ENCODE measurements at regions not wholly inside any gene's neighbourhood (a gene's known extent, or its start where the extent isn't known, plus 50 kb on each side); places are given as distances from the start of the nearest gene placed in this dataset.
"Not testable (repeated sequence)": the region's sequence is repeated elsewhere in the genome, so short reads cannot be mapped to it uniquely, and the experiment has no call there.

DNA sequence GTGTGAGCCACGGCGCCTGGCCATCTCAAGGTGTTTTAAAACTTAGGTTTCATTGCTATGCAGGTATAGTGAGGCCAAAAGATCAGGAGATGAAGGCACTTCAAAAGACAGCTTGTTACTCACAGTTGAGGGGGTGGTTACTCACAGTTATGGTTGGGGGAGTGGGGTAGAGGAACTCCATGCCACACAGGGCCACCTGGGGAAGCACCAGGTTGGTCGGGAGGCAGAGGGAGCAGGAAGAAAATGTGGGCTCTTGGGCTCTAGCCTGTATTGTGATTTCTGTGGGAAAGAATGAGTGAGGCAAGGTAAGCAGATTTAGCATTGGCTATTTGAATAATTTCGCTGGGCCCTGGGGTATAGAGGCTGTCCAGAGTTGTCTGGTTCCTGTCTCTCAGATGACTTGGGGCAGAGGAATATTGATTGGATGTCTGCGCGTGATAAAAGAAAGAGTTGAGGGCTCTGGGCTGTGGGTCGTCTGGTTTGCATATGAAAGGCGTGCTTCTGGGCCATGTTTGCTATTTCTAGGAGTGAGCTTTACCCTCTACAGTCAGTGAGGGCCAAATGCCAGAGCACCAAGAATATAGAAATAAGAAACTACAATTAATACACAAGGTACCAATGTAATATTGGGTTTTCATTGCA is 226.1 kb upstream of the FAM240B start:
- H3K4me1 ChIP-seq (ENCODE audit: control insufficient read depth in 1 of 2, extremely low read depth in 1 of 2, insufficient read depth in 2 of 2, low read length in 2 of 2); H3K4me3 Mint-ChIP-seq; H3K9me3 Mint-ChIP-seq; ATAC-seq (replicated peaks in 1 of 4); POLR2A ChIA-PET; H3K36me3 Mint-ChIP-seq; H3K27me3 ChIP-seq (replicated peaks in 1 of 2; ENCODE audit: control insufficient read depth in 2 of 2, extremely low read depth in 1 of 2, insufficient read depth in 2 of 2, low read length in 1 of 2); H3K9me3 ChIP-seq; H3K27ac Mint-ChIP-seq; CTCF ChIA-PET; H3K27ac ChIP-seq (ENCODE audit: low read length); H3K4me1 Mint-ChIP-seq; H3K4me3 ChIP-seq (ENCODE audit: control insufficient read depth in 1 of 2, extremely low read depth in 1 of 2, low read length in 1 of 2); H3K36me3 ChIP-seq (ENCODE audit: control insufficient read depth in 2 of 2, extremely low read depth in 1 of 2, insufficient read depth in 1 of 2, low read length in 1 of 2); H3K27me3 Mint-ChIP-seq; DNase-seq: not testable (repeated sequence)
- WGBS (ENCODE audit: insufficient coverage): no CpG with 5 or more reads among the region's 8 CpGs

DNA sequence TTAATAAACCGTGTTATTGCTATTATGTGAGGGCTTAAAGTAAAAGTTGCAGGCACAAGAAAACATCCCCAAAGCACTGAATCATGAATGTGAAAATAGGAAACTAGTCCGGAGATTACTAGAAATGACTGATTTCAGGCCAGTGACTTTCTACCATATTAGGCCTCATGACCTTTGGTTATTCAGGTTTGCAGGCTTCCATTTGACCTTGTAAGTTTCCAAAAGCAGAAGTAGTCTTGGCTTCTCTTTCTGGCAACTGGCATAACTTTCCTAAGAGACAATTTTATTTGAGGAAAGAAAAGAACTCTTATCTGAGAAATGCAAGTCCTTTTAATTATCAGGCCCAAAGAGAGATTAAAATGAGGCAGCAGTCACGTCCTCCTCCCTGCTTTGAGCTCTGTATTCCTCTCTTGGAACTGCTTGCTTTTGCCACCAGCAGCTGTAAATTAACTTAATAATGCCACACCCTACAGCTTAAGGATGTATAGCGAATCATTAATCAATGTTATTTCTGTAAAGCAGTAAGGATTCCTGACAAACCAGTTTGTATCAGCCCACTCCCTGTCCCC is 225.0 kb upstream of the FAM240B start:
- H3K27me3 Mint-ChIP-seq; H3K4me1 ChIP-seq (ENCODE audit: control insufficient read depth in 1 of 2, extremely low read depth in 1 of 2, insufficient read depth in 2 of 2, low read length in 2 of 2); H3K4me3 ChIP-seq (ENCODE audit: control insufficient read depth in 1 of 2, extremely low read depth in 1 of 2, low read length in 1 of 2); H3K4me1 Mint-ChIP-seq; H3K4me3 Mint-ChIP-seq; POLR2A ChIA-PET; H3K9me3 Mint-ChIP-seq; H3K36me3 Mint-ChIP-seq; H3K27me3 ChIP-seq (replicated peaks in 1 of 2; ENCODE audit: control insufficient read depth in 2 of 2, extremely low read depth in 1 of 2, insufficient read depth in 2 of 2, low read length in 1 of 2); CTCF ChIA-PET; H3K9me3 ChIP-seq; ATAC-seq (replicated peaks in 1 of 4); H3K36me3 ChIP-seq (ENCODE audit: control insufficient read depth in 2 of 2, extremely low read depth in 1 of 2, insufficient read depth in 1 of 2, low read length in 1 of 2); H3K27ac Mint-ChIP-seq; H3K27ac ChIP-seq (ENCODE audit: low read length); DNase-seq: not testable (repeated sequence)
- no CpG with 5 or more reads among the region's 4 CpGs for WGBS (ENCODE audit: insufficient coverage)

DNA sequence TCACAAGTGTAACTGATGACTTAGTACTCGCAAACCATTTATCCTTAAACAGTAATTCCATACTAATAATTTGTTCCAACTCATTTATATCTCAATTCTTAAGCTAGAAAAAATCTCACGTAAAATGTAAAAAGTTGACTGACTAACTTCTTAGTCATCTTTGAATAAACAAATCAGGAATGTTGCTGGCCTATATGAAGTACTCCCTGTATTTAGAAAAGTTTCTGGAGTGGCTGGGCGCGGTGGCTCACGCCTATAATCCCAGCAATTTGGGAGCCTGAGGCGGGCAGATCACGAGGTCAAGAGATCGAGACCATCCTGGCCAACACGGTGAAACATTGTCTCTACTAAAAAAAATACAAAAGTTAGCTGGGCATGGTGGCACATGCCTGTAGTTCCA is 220.6 kb upstream of the FAM240B start:
- DNase-seq; H3K9me3 ChIP-seq; H3K4me1 Mint-ChIP-seq; CTCF ChIA-PET; H3K4me3 Mint-ChIP-seq; H3K27ac Mint-ChIP-seq; H3K36me3 ChIP-seq (ENCODE audit: control insufficient read depth in 2 of 2, extremely low read depth in 1 of 2, insufficient read depth in 1 of 2, low read length in 1 of 2); POLR2A ChIA-PET; H3K36me3 Mint-ChIP-seq; H3K9me3 Mint-ChIP-seq; H3K27me3 Mint-ChIP-seq; H3K4me3 ChIP-seq (ENCODE audit: control insufficient read depth in 1 of 2, extremely low read depth in 1 of 2, low read length in 1 of 2); H3K4me1 ChIP-seq (ENCODE audit: control insufficient read depth in 1 of 2, extremely low read depth in 1 of 2, insufficient read depth in 2 of 2, low read length in 2 of 2); H3K27ac ChIP-seq (ENCODE audit: low read length); H3K27me3 ChIP-seq (replicated peaks in 1 of 2; ENCODE audit: control insufficient read depth in 2 of 2, extremely low read depth in 1 of 2, insufficient read depth in 2 of 2, low read length in 1 of 2); ATAC-seq (replicated peaks in 1 of 4): not testable (repeated sequence)
- WGBS (ENCODE audit: insufficient coverage): no CpG with 5 or more reads among the region's 9 CpGs

DNA sequence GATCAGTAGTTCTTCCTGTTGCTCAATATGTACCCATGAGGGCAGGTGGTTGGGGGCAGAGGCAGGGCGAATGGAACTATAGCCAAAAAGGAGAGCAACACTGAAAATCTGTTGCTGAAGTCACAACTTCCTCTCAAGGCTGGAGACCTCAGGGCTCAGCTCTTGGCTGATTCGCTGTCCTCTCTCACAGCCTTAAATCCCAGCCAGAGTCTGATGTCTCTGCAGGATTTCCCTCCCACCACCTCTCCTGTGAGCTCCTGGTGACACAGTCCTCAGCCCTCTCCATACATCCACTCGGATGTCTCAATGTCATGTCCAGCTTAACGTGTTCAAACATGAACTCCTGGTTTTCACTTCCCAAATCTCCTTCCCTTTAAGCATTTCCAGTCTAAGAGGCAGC is 218.7 kb upstream of the FAM240B start:
- H3K27ac Mint-ChIP-seq; H3K4me1 Mint-ChIP-seq; H3K4me3 ChIP-seq (ENCODE audit: control insufficient read depth in 1 of 2, extremely low read depth in 1 of 2, low read length in 1 of 2); H3K4me1 ChIP-seq (ENCODE audit: control insufficient read depth in 1 of 2, extremely low read depth in 1 of 2, insufficient read depth in 2 of 2, low read length in 2 of 2); ATAC-seq (replicated peaks in 1 of 4); POLR2A ChIA-PET; DNase-seq; H3K27ac ChIP-seq (ENCODE audit: low read length); H3K36me3 Mint-ChIP-seq; H3K4me3 Mint-ChIP-seq; H3K9me3 Mint-ChIP-seq; H3K27me3 Mint-ChIP-seq; CTCF ChIA-PET; H3K27me3 ChIP-seq (replicated peaks in 1 of 2; ENCODE audit: control insufficient read depth in 2 of 2, extremely low read depth in 1 of 2, insufficient read depth in 2 of 2, low read length in 1 of 2); H3K9me3 ChIP-seq; H3K36me3 ChIP-seq (ENCODE audit: control insufficient read depth in 2 of 2, extremely low read depth in 1 of 2, insufficient read depth in 1 of 2, low read length in 1 of 2): not testable (repeated sequence)
- no CpG with 5 or more reads among the region's 4 CpGs for WGBS (ENCODE audit: insufficient coverage)

DNA sequence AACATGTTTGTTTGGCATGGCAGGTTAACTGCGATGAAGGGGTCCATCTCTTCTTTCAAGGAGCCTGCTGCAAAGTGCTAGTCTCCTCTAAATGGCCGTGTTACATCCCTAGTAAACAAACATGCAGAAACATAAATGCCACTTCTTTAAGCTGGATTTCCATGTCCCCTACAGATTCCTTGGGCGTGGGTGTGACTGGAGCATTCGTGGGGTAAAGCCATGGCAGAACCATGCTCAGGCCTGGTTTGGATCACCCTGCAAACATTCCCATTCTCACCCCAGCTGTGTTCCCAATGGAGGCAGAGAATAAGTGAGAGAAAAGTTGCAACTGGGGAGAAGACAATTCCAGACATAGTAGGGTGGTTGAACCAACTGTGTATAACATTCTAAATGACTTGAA is 208.0 kb upstream of the FAM240B start:
- DNase-seq; H3K4me1 ChIP-seq (ENCODE audit: control insufficient read depth in 1 of 2, extremely low read depth in 1 of 2, insufficient read depth in 2 of 2, low read length in 2 of 2); H3K4me1 Mint-ChIP-seq; H3K27ac ChIP-seq (ENCODE audit: low read length); POLR2A ChIA-PET; H3K9me3 ChIP-seq; H3K4me3 ChIP-seq (ENCODE audit: control insufficient read depth in 1 of 2, extremely low read depth in 1 of 2, low read length in 1 of 2); H3K36me3 ChIP-seq (ENCODE audit: control insufficient read depth in 2 of 2, extremely low read depth in 1 of 2, insufficient read depth in 1 of 2, low read length in 1 of 2); H3K4me3 Mint-ChIP-seq; H3K36me3 Mint-ChIP-seq; H3K27me3 Mint-ChIP-seq; CTCF ChIA-PET; H3K9me3 Mint-ChIP-seq; H3K27me3 ChIP-seq (replicated peaks in 1 of 2; ENCODE audit: control insufficient read depth in 2 of 2, extremely low read depth in 1 of 2, insufficient read depth in 2 of 2, low read length in 1 of 2); H3K27ac Mint-ChIP-seq: not testable (repeated sequence)
- whole genome bisulfite sequencing (ENCODE audit: insufficient coverage): no CpG with 5 or more reads among the region's 4 CpGs
- ATAC-seq (replicated peaks in 1 of 4): peak in 1 of 4 experiments; percentile 23

DNA sequence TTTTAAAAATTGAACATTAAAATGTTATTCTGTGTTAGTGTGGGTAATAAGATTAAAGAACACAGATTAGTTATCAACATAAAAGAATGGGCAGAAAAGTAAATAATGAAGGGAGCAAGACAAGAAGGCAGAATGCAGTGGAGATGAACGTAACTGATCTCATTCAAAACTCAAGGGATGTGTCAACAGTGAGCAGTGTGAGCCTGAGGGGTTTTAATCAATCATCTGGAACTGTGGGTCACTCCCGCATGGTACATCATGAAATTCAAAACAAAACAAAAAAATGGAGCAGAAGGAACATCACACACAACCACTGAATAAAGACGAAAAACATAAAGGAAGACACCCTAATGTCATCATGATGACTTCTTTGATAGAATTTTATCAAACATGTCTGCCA is 206.6 kb upstream of the FAM240B start:
- H3K9me3 ChIP-seq; H3K27me3 ChIP-seq (replicated peaks in 1 of 2; ENCODE audit: control insufficient read depth in 2 of 2, extremely low read depth in 1 of 2, insufficient read depth in 2 of 2, low read length in 1 of 2); H3K4me1 Mint-ChIP-seq; H3K4me3 Mint-ChIP-seq; H3K27me3 Mint-ChIP-seq; H3K4me1 ChIP-seq (ENCODE audit: control insufficient read depth in 1 of 2, extremely low read depth in 1 of 2, insufficient read depth in 2 of 2, low read length in 2 of 2); H3K36me3 ChIP-seq (ENCODE audit: control insufficient read depth in 2 of 2, extremely low read depth in 1 of 2, insufficient read depth in 1 of 2, low read length in 1 of 2); H3K9me3 Mint-ChIP-seq; ATAC-seq (replicated peaks in 1 of 4); H3K27ac ChIP-seq (ENCODE audit: low read length); POLR2A ChIA-PET; H3K4me3 ChIP-seq (ENCODE audit: control insufficient read depth in 1 of 2, extremely low read depth in 1 of 2, low read length in 1 of 2); H3K36me3 Mint-ChIP-seq; H3K27ac Mint-ChIP-seq; CTCF ChIA-PET; DNase-seq: not testable (repeated sequence)
- WGBS (ENCODE audit: insufficient coverage): no CpG with 5 or more reads among the region's 3 CpGs

DNA sequence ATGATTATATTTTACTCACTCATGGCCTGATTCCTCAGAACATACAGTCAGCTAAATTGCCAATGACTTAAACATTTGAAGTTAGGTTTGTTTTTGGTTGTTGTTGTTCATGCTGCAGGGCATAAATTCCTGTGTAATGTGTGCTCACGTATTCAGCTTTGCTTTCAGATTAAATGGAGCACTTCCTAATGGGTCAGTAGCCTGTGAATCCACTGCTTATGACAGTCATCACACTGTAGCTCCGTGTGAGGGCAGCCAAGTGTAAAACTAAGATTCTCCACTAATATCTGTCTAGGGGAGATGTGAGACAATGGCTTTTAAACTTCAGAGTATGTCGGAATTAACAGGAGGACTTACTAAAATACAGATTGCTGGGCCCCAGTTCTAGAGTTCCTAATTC is 201.3 kb upstream of the FAM240B start:
- H3K27me3 Mint-ChIP-seq; H3K9me3 Mint-ChIP-seq; ATAC-seq (replicated peaks in 1 of 4); H3K36me3 Mint-ChIP-seq; POLR2A ChIA-PET; H3K36me3 ChIP-seq (ENCODE audit: control insufficient read depth in 2 of 2, extremely low read depth in 1 of 2, insufficient read depth in 1 of 2, low read length in 1 of 2); H3K4me1 ChIP-seq (ENCODE audit: control insufficient read depth in 1 of 2, extremely low read depth in 1 of 2, insufficient read depth in 2 of 2, low read length in 2 of 2); CTCF ChIA-PET; H3K4me3 ChIP-seq (ENCODE audit: control insufficient read depth in 1 of 2, extremely low read depth in 1 of 2, low read length in 1 of 2); H3K4me1 Mint-ChIP-seq; H3K27ac Mint-ChIP-seq; H3K27ac ChIP-seq (ENCODE audit: low read length); H3K27me3 ChIP-seq (replicated peaks in 1 of 2; ENCODE audit: control insufficient read depth in 2 of 2, extremely low read depth in 1 of 2, insufficient read depth in 2 of 2, low read length in 1 of 2); H3K4me3 Mint-ChIP-seq; DNase-seq; H3K9me3 ChIP-seq: not testable (repeated sequence)
- WGBS (ENCODE audit: insufficient coverage): no CpG with 5 or more reads among the region's 3 CpGs

Data from T-cell (primary cell).